ENCODE measurements at regions not wholly inside any gene's neighbourhood (a gene's known extent, or its start where the extent isn't known, plus 50 kb on each side); places are given as distances from the start of the nearest gene placed in this dataset.

- no peak overlapping the region for H2AFZ ChIP-seq (ENCODE audit: low read depth, low read length)
- no peak overlapping the region for H3K4me3 ChIP-seq (replicated peaks in 1 of 3; ENCODE audit: insufficient read depth in 1 of 3, low read depth in 1 of 3, low read length in 3 of 3)
- H3K27me3 ChIP-seq (ENCODE audit: control insufficient read depth in 2 of 2, insufficient read depth in 2 of 2, low read length in 2 of 2) = no peaks in the 10 kb centered on the region
- H3K36me3 ChIP-seq (ENCODE audit: control insufficient read depth in 2 of 2, extremely low read depth in 1 of 2, insufficient read depth in 2 of 2, low read length in 2 of 2) = peaks cover 0 to 8% of the 10 kb centered on the region in 2 experiments
- no peaks in the 10 kb centered on the region for H3K9me3 ChIP-seq (replicated peaks; ENCODE audit: control insufficient read depth, insufficient read depth, low read length)
- no peak overlapping the region for H3K4me2 ChIP-seq (ENCODE audit: insufficient read depth, low read length)
- DNase-seq (ENCODE audit: low read depth, low spot score) (no peak), FAIRE-seq (no peak)
- H3K27ac ChIP-seq (ENCODE audit: insufficient read depth, low read depth, low read length) = no peak overlapping the region
- BruUV-seq (replicated peaks) = no TSS peak
- H3K9ac ChIP-seq (replicated peaks; ENCODE audit: extremely low read depth, insufficient read depth, low read length) = no peak overlapping the region
- H4K20me1 ChIP-seq (replicated peaks; ENCODE audit: control insufficient read depth, extremely low read depth, insufficient read depth, low read length) = no peaks in the 10 kb centered on the region
- dilution Hi-C loops (cut with MboI; ENCODE audit: extremely low pct_ligation_motif_present, low sequenced_read_pairs) = no loop called here
- H3K4me1 ChIP-seq (ENCODE audit: control insufficient read depth, extremely low read depth, insufficient read depth, low read length) = peaks cover 25% of the 10 kb centered on the region
- POLR2A ChIA-PET = no interaction called here
- H3K9me1 ChIP-seq (replicated peaks; ENCODE audit: control insufficient read depth, extremely low read depth, insufficient read depth, low read length) = no peaks in the 10 kb centered on the region
- intact Hi-C loops (cut with micrococcal nuclease) = no loop called here
- CTCF ChIA-PET = no interaction called here
- peaks cover 75% of the 10 kb centered on the region for H3K79me2 ChIP-seq (ENCODE audit: control insufficient read depth, insufficient read depth, low read length)
- no peak for TF ChIP-seq MAX (IDR thresholded peaks at IDR 0.05; ENCODE audit: insufficient read depth, insufficient read length)
- TF ChIP-seq GATA2 (IDR thresholded peaks at IDR 0.05; ENCODE audit: insufficient read depth, insufficient read length, low read depth, low read length) = no peak
- TF ChIP-seq JUN (IDR thresholded peaks at IDR 0.05; ENCODE audit: borderline replicate concordance, insufficient read depth, insufficient read length, low read depth) = no peak
- no peak for TF ChIP-seq POLR2AphosphoS5 (IDR thresholded peaks at IDR 0.05; ENCODE audit: insufficient read depth, low read depth, low read length)
- TF ChIP-seq CTCF (IDR thresholded peaks at IDR 0.05; ENCODE audit: extremely low read depth in 1 of 2, insufficient read depth in 1 of 2, low read depth in 1 of 2, low read length in 2 of 2) = no peak
- no peak for TF ChIP-seq POLR2A (IDR thresholded peaks at IDR 0.05; ENCODE audit: low read depth, low read length)
- no peak for TF ChIP-seq MYC (IDR thresholded peaks at IDR 0.05; ENCODE audit: low read depth, low read length)
- TF ChIP-seq EZH2 (IDR thresholded peaks at IDR 0.05; ENCODE audit: borderline replicate concordance, low read depth, low read length, severe bottlenecking) = no peak
- no peak for TF ChIP-seq FOS (IDR thresholded peaks at IDR 0.05; ENCODE audit: borderline replicate concordance, insufficient read depth, low read length)
Measured at GRCh38 chr10:4671451-4672145, 154.4 kb upstream of the AKR1E2 start.
